IMR-90 (cell line): ENCODE measurements at regions not wholly inside any gene's neighbourhood (a gene's known extent, or its start where the extent isn't known, plus 50 kb on each side); places are given as distances from the start of the nearest gene placed in this dataset.

ENCODE experiments used
- FOS ChIP-seq: fragments of 150-350 bp; IDR thresholded peaks from 2 replicates; pipeline ENCODE4 v1.6.1; 2016; ENCODE audit warnings: low read depth, low read length
- MAZ ChIP-seq: IDR thresholded peaks from 2 replicates; pipeline ENCODE4 v1.6.1; 2012; ENCODE audit warnings: low read depth, mild to moderate bottlenecking, low read length, improper control_type of control experiment, moderate library complexity, borderline replicate concordance
- POLR2A ChIP-seq: IDR thresholded peaks from 2 replicates; pipeline ENCODE4 v1.6.1; 2012; ENCODE audit warnings: mild to moderate bottlenecking, low read depth, low read length
- RAD21 ChIP-seq: IDR thresholded peaks from 2 replicates; pipeline ENCODE4 v1.6.1; 2012; ENCODE audit warnings: low read length, improper control_type of control experiment
- TF ChIP-seq, protein P1 (sequence below): conservative IDR thresholded peaks from 2 replicates; pipeline ENCODE4 v1.5.1; 2012; ENCODE audit warnings: mild to moderate bottlenecking, low read depth, low read length, improper control_type of control experiment

DNA sequence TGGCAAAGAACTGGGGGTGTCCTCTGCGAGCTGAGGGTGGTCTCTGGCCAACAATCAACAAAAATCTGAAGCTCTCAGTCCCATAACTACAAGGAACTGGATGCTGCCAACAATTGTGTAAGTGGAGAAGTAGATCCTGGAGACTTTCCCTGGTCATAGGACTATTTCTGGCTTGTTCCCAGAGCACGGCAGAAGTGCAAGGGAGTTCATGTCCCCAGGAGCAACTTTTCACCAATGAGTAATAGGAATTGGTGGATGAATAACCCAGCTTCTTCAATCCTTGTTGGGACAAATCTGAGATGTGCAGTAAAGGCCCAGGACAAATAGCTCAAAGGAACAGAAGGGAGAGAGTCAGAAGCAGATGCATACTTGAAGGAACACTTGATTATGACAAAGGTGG is 95.5 kb downstream of the QRSL1 start:
- TF ChIP-seq, protein P1, sequence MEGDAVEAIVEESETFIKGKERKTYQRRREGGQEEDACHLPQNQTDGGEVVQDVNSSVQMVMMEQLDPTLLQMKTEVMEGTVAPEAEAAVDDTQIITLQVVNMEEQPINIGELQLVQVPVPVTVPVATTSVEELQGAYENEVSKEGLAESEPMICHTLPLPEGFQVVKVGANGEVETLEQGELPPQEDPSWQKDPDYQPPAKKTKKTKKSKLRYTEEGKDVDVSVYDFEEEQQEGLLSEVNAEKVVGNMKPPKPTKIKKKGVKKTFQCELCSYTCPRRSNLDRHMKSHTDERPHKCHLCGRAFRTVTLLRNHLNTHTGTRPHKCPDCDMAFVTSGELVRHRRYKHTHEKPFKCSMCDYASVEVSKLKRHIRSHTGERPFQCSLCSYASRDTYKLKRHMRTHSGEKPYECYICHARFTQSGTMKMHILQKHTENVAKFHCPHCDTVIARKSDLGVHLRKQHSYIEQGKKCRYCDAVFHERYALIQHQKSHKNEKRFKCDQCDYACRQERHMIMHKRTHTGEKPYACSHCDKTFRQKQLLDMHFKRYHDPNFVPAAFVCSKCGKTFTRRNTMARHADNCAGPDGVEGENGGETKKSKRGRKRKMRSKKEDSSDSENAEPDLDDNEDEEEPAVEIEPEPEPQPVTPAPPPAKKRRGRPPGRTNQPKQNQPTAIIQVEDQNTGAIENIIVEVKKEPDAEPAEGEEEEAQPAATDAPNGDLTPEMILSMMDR, result no peak
- TF ChIP-seq RAD21 (no peak), MAZ (no peak), POLR2A (no peak), FOS (no peak)
